ENCODE measurements at regions not wholly inside any gene's neighbourhood (a gene's known extent, or its start where the extent isn't known, plus 50 kb on each side); places are given as distances from the start of the nearest gene placed in this dataset.

- CTCF ChIA-PET (ENCODE audit: partially characterized antibody), result interaction anchor here (0.8 to 1.7 kb wide), 3 partner anchors 8 to 347 kb away, joined by 3 to 4 read pairs (median 3); no protein-coding TSS in a partner anchor
- Histone ChIP-seq H2BK12ac (ENCODE audit: low read depth, low read length) (no peak overlapping the region), H2BK5ac (ENCODE audit: low read depth, low read length) (no peak overlapping the region), H3K79me2 (ENCODE audit: control insufficient read depth in 1 of 2, insufficient read depth in 2 of 2, low read length in 2 of 2) (no peaks in the 10 kb centered on the region), H4K91ac (replicated peaks; ENCODE audit: insufficient read length, low read length) (no peak overlapping the region), H3K36me3 (ENCODE audit: control insufficient read depth in 2 of 4, insufficient read depth in 4 of 4, low read length in 3 of 4) (no peaks in the 10 kb centered on the region), H3K27me3 (replicated peaks in 1 of 4; ENCODE audit: control insufficient read depth in 3 of 4, extremely low read depth in 1 of 4, insufficient read depth in 3 of 4, low read length in 3 of 4) (no peaks in the 10 kb centered on the region), H3K14ac (ENCODE audit: insufficient read length) (no peak overlapping the region), H4K20me1 (replicated peaks in 1 of 2; ENCODE audit: control insufficient read depth in 1 of 2, insufficient read depth in 2 of 2, low read length in 2 of 2) (no peaks in the 10 kb centered on the region), H2BK20ac (ENCODE audit: low read length) (no peak overlapping the region), H3K9ac (replicated peaks in 1 of 4; ENCODE audit: extremely low read depth in 1 of 4, low read depth in 3 of 4, low read length in 3 of 4) (no peak overlapping the region), H3K27ac (ENCODE audit: low read depth, low read length) (no peak overlapping the region), H3K18ac (ENCODE audit: extremely low read depth, low read length) (no peak overlapping the region), H2AK5ac (ENCODE audit: low read depth, low read length) (no peak overlapping the region), H3K4ac (replicated peaks; ENCODE audit: insufficient read length, low read depth, low read length) (no peak overlapping the region), H3K4me2 (ENCODE audit: insufficient read depth in 1 of 2, low read depth in 2 of 2, low read length in 2 of 2) (no peak overlapping the region), H4K8ac (ENCODE audit: extremely low read depth, insufficient read depth, low read length) (no peak overlapping the region), H3K4me3 (ENCODE audit: extremely low read depth in 1 of 4, insufficient read depth in 2 of 4, low read depth in 3 of 4, low read length in 4 of 4) (no peak overlapping the region), H3K9me3 (ENCODE audit: insufficient read depth in 2 of 2, low read depth in 1 of 2, low read length in 1 of 2) (0 out of 4 replicates have a peak, but pooled peaks cover 0 to 2% of the 10 kb centered on the region in 2 experiments), H3K23ac (ENCODE audit: insufficient read length) (no peak overlapping the region), H3K79me1 (ENCODE audit: low read depth, low read length) (no peaks in the 10 kb centered on the region), H2BK120ac (replicated peaks; ENCODE audit: low read depth, low read length) (no peak overlapping the region), H2BK15ac (ENCODE audit: low read length) (no peak overlapping the region), H3K56ac (replicated peaks; ENCODE audit: insufficient read length, low read depth, low read length) (no peak overlapping the region), H3K23me2 (ENCODE audit: low read depth, low read length) (no peaks in the 10 kb centered on the region), H4K5ac (ENCODE audit: insufficient read length, low read depth, low read length) (no peak overlapping the region), H3K4me1 (replicated peaks in 1 of 4; ENCODE audit: control insufficient read depth in 3 of 4, insufficient read depth in 4 of 4, low read length in 3 of 4) (no peaks in the 10 kb centered on the region), H2AFZ (ENCODE audit: low read length) (no peak overlapping the region)
- 89% methylated on average over 2 of the region's 2 CpGs; no CpG with 5 or more reads in 1 of the 2 experiments for WGBS, 2 experiments (ENCODE audit: extremely low coverage in 1 of 2, insufficient coverage in 1 of 2, insufficient read length in 1 of 2, insufficient replicate concordance in 2 of 2, low coverage in 1 of 2, low lambda C conversion rate in 2 of 2, missing lambda C conversion rate in 1 of 2)
- FAIRE-seq, result no peak
- POLR2A ChIA-PET (ENCODE audit: partially characterized antibody), result no interaction called here
- no peak for DNase-seq (ENCODE audit: low read depth in 1 of 2, low spot score in 2 of 2)
- no peak for TF ChIP-seq EZH2 (IDR thresholded peaks at IDR 0.05; ENCODE audit: low read depth, low read length, severe bottlenecking)
- TF ChIP-seq RNF2 (IDR thresholded peaks at IDR 0.05; ENCODE audit: borderline replicate concordance, low read depth, low read length, missing control alignments, poor library complexity, severe bottlenecking), result no peak
- no peak for TF ChIP-seq SIX5 (IDR thresholded peaks at IDR 0.05; ENCODE audit: low read depth, low read length)
- no peak for TF ChIP-seq JUND (IDR thresholded peaks at IDR 0.05; ENCODE audit: low read length)
- TF ChIP-seq CHD2 (IDR thresholded peaks at IDR 0.05; ENCODE audit: low read length), result no peak
- TF ChIP-seq MAX (IDR thresholded peaks at IDR 0.05), result no peak
- TF ChIP-seq GABPA (IDR thresholded peaks at IDR 0.05; ENCODE audit: borderline replicate concordance, insufficient read depth, low read length), result no peak
- no peak for TF ChIP-seq KDM1A (IDR thresholded peaks at IDR 0.05; ENCODE audit: borderline replicate concordance, low read length)
- TF ChIP-seq FOSL1 (IDR thresholded peaks at IDR 0.05; ENCODE audit: insufficient read depth, low read depth, low read length), result no peak
- no peak for TF ChIP-seq CTCF (IDR thresholded peaks at IDR 0.05; ENCODE audit: control extremely low read depth in 1 of 3, insufficient read depth in 1 of 3, low read depth in 1 of 3, low read length in 3 of 3)
Measured at GRCh38 chr14:89014569-89014850, 190.1 kb downstream of the TTC8 start.

Measured in H1 (cell line).